Smooth muscle cell (in vitro differentiated cells): ENCODE measurements at regions not wholly inside any gene's neighbourhood (a gene's known extent, or its start where the extent isn't known, plus 50 kb on each side); places are given as distances from the start of the nearest gene placed in this dataset.

ENCODE experiments used
- DNase-seq: peaks from one replicate; lab custom pipeline; 2025; ENCODE audit not compliant: unreplicated experiment; lab: John Stamatoyannopoulos, UW
- H2AFZ ChIP-seq: fragments of 200-600 bp; sonication (generic); 2 replicates; pipeline ENCODE4 v1.6.0; 2016; ENCODE audit warnings: antibody characterized with exemption, low read depth, mild to moderate bottlenecking
- H3F3A ChIP-seq: fragments of 200-600 bp; sonication (generic); 2 replicates; pipeline ENCODE4 v1.6.0; 2017; ENCODE audit warnings: antibody characterized with exemption, low read depth
- H3K27ac ChIP-seq: fragments of 200-600 bp; sonication (generic); 2 replicates; pipeline ENCODE4 v1.5.1; 2016; ENCODE audit warnings: low read depth, mild to moderate bottlenecking
- H3K27me3 ChIP-seq: fragments of 200-600 bp; sonication (generic); 2 replicates; pipeline ENCODE4 v1.6.1; 2016; ENCODE audit warnings: low read depth, mild to moderate bottlenecking
- H3K36me3 ChIP-seq: fragments of 200-600 bp; sonication (generic); 2 replicates; pipeline ENCODE4 v1.5.1; 2016; ENCODE audit warnings: low read depth
- H3K4me1 ChIP-seq: fragments of 200-600 bp; sonication (generic); 2 replicates; pipeline ENCODE4 v1.5.1; 2016; ENCODE audit warnings: low read depth
- H3K4me2 ChIP-seq: fragments of 200-600 bp; sonication (generic); 2 replicates; pipeline ENCODE4 v1.6.0; 2016; ENCODE audit warnings: mild to moderate bottlenecking
- H3K4me3 ChIP-seq: fragments of 200-600 bp; sonication (generic); 2 replicates; pipeline ENCODE4 v1.5.1; 2016; ENCODE audit warnings: mild to moderate bottlenecking
- H3K79me2 ChIP-seq: fragments of 200-600 bp; sonication (generic); 2 replicates; pipeline ENCODE4 v1.6.0; 2016; ENCODE audit warnings: low read depth, mild to moderate bottlenecking
- H3K9ac ChIP-seq: fragments of 200-600 bp; sonication (generic); 2 replicates; pipeline ENCODE4 v1.6.0; 2016; ENCODE audit warnings: low read depth
- H3K9me3 ChIP-seq: fragments of 200-600 bp; sonication (generic); replicated peaks from 2 replicates; pipeline ENCODE4 v1.5.1; 2016; ENCODE audit warnings: low read depth
- H4K20me1 ChIP-seq: fragments of 200-600 bp; sonication (generic); 2 replicates; pipeline ENCODE4 v1.6.0; 2016; ENCODE audit warnings: low read depth
- WGBS: methylation state at CpG from one replicate; pipeline ENCODE4 v1.1.7; 2016; ENCODE audit warnings: low lambda C conversion rate; 5-methylcytosine and 5-hydroxymethylcytosine counted together
- TF ChIP-seq, protein P1 (sequence below): fragments of 200-600 bp; sonication (generic); IDR thresholded peaks from 2 replicates; pipeline ENCODE4 v1.5.1; 2017; ENCODE audit warnings: borderline replicate concordance, mild to moderate bottlenecking, antibody characterized with exemption; ENCODE audit not compliant: insufficient read depth, poor library complexity, severe bottlenecking

DNA sequence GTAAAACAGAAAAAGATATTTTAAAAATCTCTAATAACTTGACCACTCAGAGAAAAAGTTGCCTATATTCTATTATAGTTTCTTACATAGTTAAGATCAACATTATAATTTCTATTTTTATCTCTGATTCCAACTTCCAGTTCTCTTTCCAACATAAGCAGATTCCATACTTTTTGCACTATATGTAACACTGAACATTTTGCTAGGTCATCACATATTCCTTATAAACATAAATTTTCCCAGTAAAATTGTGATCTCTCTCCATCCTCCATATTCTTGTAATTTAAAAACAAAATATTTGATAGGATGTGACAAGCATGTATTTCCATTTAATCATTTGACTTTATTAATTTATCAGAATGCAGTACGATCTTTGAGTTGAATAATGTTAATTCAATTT, 170.4 kb upstream of the THSD7A start:
- Histone ChIP-seq H3K4me3 (no peak overlapping the region), H3K79me2 (no peaks in the 10 kb centered on the region), H3K4me1 (no peaks in the 10 kb centered on the region), H3K4me2 (no peak overlapping the region), H3F3A (no peaks in the 10 kb centered on the region), H3K27me3 (no peaks in the 10 kb centered on the region), H4K20me1 (no peaks in the 10 kb centered on the region), H3K27ac (no peak overlapping the region), H3K36me3 (no peaks in the 10 kb centered on the region), H2AFZ (no peak overlapping the region), H3K9ac (no peak overlapping the region), H3K9me3 (no peaks in the 10 kb centered on the region)
- no peak for DNase-seq
- 97% methylated on average over 1 of the region's 1 CpG for WGBS
- TF ChIP-seq, protein P1, sequence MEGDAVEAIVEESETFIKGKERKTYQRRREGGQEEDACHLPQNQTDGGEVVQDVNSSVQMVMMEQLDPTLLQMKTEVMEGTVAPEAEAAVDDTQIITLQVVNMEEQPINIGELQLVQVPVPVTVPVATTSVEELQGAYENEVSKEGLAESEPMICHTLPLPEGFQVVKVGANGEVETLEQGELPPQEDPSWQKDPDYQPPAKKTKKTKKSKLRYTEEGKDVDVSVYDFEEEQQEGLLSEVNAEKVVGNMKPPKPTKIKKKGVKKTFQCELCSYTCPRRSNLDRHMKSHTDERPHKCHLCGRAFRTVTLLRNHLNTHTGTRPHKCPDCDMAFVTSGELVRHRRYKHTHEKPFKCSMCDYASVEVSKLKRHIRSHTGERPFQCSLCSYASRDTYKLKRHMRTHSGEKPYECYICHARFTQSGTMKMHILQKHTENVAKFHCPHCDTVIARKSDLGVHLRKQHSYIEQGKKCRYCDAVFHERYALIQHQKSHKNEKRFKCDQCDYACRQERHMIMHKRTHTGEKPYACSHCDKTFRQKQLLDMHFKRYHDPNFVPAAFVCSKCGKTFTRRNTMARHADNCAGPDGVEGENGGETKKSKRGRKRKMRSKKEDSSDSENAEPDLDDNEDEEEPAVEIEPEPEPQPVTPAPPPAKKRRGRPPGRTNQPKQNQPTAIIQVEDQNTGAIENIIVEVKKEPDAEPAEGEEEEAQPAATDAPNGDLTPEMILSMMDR: no peak

DNA sequence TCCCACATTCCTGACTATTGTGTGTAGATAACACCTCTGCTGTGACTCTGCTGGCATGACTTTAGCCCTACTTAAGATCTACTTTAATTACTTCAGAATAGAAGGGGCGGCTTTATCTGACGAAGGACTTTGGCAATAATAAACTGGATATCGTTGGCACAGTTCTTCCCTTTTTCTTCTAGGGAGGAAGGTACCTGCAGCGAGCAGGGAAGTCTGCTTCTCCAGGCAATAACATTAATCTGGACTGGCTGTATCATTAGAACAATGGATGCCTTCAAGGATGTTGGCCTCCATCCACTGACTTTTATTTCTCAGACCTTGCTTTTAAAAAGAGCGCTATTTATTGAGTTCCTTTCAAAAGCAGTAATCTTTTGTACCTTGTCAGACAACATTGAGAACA, 172.6 kb upstream of the THSD7A start:
- H3K27ac ChIP-seq: no peak overlapping the region
- no peaks in the 10 kb centered on the region for H3K9me3 ChIP-seq
- no peaks in the 10 kb centered on the region for H3F3A ChIP-seq
- no peak overlapping the region for H2AFZ ChIP-seq
- H3K79me2 ChIP-seq: no peaks in the 10 kb centered on the region
- TF ChIP-seq, protein P1: no peak
- no peak overlapping the region for H3K4me3 ChIP-seq
- H3K4me2 ChIP-seq: no peak overlapping the region
- no peaks in the 10 kb centered on the region for H3K27me3 ChIP-seq
- no peaks in the 10 kb centered on the region for H3K36me3 ChIP-seq
- 95% methylated on average over 5 of the region's 5 CpGs for WGBS
- DNase-seq: no peak
- H4K20me1 ChIP-seq: no peaks in the 10 kb centered on the region
- no peak overlapping the region for H3K9ac ChIP-seq
- no peaks in the 10 kb centered on the region for H3K4me1 ChIP-seq

DNA sequence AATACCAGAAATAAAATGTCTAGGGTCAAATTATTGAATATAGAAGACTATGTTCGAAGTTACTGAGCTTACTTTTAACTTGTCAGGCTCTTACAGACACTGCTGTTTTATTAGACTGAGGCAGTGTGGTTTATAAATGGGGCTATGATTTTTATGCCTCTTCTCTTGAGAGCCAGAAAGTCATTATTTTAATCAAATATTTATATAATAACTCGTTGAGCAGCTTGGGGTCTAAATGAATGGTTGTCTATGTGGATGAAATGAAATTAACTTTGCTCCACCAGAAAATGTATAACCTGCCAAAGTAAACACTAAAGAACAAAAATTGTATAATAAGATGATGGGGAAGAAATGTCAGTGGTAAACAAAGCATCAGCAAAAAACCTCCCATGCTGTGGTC, 175.6 kb upstream of the THSD7A start:
- H2AFZ ChIP-seq: no peak overlapping the region
- no peaks in the 10 kb centered on the region for H4K20me1 ChIP-seq
- no peaks in the 10 kb centered on the region for H3K36me3 ChIP-seq
- H3K79me2 ChIP-seq: no peaks in the 10 kb centered on the region
- H3K4me1 ChIP-seq: no peaks in the 10 kb centered on the region
- DNase-seq: no peak
- H3K9ac ChIP-seq: no peak overlapping the region
- H3K4me3 ChIP-seq: no peak overlapping the region
- H3K27me3 ChIP-seq: no peaks in the 10 kb centered on the region
- H3K9me3 ChIP-seq: no peaks in the 10 kb centered on the region
- WGBS: 66% methylated on average over 2 of the region's 2 CpGs
- no peaks in the 10 kb centered on the region for H3F3A ChIP-seq
- no peak overlapping the region for H3K27ac ChIP-seq
- TF ChIP-seq, protein P1: no peak
- H3K4me2 ChIP-seq: no peak overlapping the region

DNA sequence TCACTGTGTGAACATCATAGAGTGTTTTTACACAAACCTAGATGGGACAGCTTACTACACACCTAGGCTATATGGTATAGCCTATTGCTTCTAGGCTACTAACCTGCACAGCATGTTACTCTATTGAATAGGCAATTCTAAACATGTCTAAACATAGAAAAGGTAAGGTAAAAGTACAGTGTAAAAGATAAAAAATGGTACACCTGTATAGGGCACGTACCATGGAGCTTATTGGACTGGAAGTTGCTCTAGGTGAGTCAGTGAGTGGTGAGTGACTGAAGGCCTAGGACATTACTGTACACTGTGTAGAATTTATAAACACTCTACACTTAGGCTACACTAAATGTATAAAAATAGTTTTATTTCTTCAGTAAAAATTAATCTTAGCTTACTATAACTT, 182.0 kb upstream of the THSD7A start:
- Histone ChIP-seq H4K20me1 (no peaks in the 10 kb centered on the region), H3K9me3 (no peaks in the 10 kb centered on the region), H3K36me3 (no peaks in the 10 kb centered on the region), H3K4me2 (no peak overlapping the region), H2AFZ (no peak overlapping the region), H3K27ac (no peak overlapping the region), H3K79me2 (no peaks in the 10 kb centered on the region), H3K9ac (no peak overlapping the region), H3F3A (no peaks in the 10 kb centered on the region), H3K4me3 (no peak overlapping the region), H3K4me1 (no peaks in the 10 kb centered on the region), H3K27me3 (no peaks in the 10 kb centered on the region)
- DNase-seq: no peak
- 96% methylated on average over 1 of the region's 1 CpG for WGBS
- TF ChIP-seq, protein P1: no peak
